HG02885 (cell line): ENCODE measurements at regions not wholly inside any gene's neighbourhood (a gene's known extent, or its start where the extent isn't known, plus 50 kb on each side); places are given as distances from the start of the nearest gene placed in this dataset.
"Not testable (repeated sequence)": the region's sequence is repeated elsewhere in the genome, so short reads cannot be mapped to it uniquely, and the experiment has no call there.

Experiments
- ATAC-seq: cut with Tn5 transposase; IDR thresholded peaks from one replicate; pipeline ENCODE4 v1.9.1; 2021; ENCODE audit warnings: mild to moderate bottlenecking; ENCODE audit not compliant: unreplicated experiment, poor library complexity

DNA sequence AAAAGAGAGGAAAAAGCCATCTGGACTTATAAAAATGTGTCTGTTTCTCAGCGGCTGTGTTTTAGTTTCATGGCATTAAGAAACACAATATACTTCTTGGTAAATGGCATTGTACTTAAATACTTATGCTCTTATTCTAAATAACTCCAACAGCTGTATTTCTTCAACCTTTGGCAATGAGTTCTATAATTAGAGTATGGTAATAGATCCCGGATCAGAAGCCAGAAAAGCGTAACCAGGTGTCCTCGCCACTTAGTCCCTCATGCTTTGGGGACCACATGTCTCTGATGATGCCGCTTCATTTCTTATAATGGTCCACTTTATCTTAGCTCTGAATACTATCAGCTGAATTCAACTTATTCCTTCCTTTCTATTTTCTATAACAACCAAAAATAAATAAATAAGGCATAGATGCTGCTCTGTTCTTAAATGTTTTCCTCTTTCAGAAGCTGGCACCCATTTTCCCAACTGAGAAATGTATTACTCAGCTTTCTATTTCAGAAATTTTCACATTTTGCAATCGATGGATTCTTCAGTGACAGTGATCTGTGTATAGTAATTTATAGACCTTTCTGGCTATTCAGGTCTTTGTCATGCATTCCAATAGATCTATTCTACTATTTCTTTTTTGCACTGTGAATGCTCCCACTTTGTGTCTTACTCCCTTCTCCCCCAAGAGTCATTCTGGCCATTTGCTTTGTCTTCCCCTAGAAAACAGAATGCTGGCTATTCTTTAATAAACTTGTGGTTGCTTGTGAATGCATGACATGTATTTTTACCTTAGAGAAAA is 87.6 kb upstream of the KBTBD8 start:
- ATAC-seq = no peak

- ATAC-seq = no peak
These were observed 85.8 kb upstream of the KBTBD8 start for GRCh38 chr3:66912306-66912705.

GRCh38 chr3:66922058-66922457 is 76.0 kb upstream of the KBTBD8 start:
- no peak for ATAC-seq

GRCh38 chr3:66923969-66924368 is 74.1 kb upstream of the KBTBD8 start:
- ATAC-seq = no peak

- ATAC-seq = no peak
These were observed 69.9 kb upstream of the KBTBD8 start for GRCh38 chr3:66928252-66928651.

- no peak for ATAC-seq
These were observed 66.8 kb upstream of the KBTBD8 start for GRCh38 chr3:66931291-66931690.

DNA sequence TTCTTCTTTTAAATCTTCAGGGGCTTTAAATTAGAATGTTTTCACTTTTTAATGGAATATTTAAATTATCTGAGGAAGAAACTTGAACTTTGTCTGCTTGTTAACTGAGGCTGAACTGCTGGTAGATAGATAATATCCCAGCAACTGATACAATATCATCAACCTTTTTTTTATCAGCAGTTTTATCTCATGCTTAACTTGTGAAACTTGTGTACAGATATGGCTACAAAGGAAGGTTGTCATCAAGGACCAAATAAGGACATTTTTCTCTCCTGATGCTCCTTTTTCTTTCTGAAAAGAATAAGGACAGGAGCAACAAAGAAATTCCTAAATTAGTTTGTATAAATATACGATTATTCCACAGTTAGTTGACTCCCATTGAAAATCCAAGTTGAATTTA is 66.4 kb upstream of the KBTBD8 start:
- ATAC-seq = no peak

GRCh38 chr3:66933233-66933632 is 64.9 kb upstream of the KBTBD8 start:
- no peak for ATAC-seq

GRCh38 chr3:66934041-66934440 is 64.1 kb upstream of the KBTBD8 start:
- no peak for ATAC-seq

DNA sequence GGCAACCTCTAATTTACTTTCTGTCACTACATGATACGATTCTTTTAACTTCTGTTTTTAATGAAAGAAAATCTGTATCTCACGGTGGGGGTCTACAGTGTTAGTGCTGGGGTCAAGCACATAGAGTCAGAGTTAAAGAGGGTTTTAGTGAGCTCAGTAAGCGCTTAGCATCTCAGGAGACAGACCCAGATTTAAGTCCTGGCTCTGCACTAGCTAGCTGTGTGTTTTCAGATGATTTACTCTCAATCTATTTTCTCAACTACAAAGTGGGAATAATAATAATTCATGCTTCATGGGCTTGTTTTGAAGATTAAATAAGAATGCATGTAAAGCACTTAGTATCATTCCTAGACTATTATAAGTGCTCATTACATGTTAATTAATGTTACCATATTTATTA is 63.4 kb upstream of the KBTBD8 start:
- no peak for ATAC-seq

DNA sequence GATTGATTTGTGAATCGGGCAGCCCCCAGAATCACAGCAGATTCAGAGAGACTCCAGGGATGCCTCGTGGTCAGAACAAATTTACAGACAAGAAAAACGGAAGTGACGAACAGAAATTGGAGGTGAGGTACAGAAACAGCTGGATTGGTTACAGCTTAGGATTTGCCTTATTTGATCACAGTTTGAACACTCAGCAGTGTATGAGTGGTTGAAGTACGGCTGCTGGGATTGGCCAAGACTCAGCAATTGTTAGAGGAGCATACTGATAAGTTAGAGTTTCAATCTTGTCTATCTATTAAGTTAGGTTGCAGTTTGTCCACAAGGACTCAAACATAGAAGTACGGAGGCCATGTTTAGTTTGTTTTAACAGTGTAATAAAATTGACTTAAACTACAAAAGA is 61.1 kb upstream of the KBTBD8 start:
- not testable (repeated sequence) for ATAC-seq

DNA sequence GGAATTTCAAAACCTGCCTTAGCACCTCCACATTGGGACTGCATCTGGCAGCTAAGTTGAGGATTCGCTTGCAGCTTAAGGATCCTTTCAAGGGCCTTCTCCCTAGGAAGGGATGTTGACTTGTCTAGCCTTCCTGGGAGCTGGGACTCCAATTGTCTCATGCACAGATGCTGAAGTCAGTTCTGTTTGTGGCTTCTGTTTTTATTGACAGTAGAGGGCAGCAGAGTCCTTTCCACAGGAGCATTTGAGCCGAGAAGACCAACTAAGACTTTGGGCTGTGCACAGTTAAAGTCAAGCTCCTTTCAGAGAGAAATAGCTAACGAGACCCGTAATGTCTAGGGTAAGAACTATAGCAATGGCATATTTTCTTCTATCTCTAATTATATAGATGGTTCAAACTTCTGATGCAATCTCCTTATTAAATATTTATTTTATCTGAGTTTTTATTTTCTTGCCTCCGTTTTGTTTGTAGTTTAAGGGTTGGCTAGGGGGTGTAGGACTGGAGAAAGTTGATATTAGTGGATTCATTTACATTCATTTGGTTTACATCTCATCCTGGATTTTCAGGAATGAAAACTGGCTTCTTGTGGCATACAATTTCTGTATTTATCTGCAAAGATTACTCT is 59.7 kb upstream of the KBTBD8 start:
- peak; percentile 85 for ATAC-seq

GRCh38 chr3:66948041-66948440 is 50.1 kb upstream of the KBTBD8 start:
- ATAC-seq = no peak
